ENCODE measurements at regions not wholly inside any gene's neighbourhood (a gene's known extent, or its start where the extent isn't known, plus 50 kb on each side); places are given as distances from the start of the nearest gene placed in this dataset.

DNA sequence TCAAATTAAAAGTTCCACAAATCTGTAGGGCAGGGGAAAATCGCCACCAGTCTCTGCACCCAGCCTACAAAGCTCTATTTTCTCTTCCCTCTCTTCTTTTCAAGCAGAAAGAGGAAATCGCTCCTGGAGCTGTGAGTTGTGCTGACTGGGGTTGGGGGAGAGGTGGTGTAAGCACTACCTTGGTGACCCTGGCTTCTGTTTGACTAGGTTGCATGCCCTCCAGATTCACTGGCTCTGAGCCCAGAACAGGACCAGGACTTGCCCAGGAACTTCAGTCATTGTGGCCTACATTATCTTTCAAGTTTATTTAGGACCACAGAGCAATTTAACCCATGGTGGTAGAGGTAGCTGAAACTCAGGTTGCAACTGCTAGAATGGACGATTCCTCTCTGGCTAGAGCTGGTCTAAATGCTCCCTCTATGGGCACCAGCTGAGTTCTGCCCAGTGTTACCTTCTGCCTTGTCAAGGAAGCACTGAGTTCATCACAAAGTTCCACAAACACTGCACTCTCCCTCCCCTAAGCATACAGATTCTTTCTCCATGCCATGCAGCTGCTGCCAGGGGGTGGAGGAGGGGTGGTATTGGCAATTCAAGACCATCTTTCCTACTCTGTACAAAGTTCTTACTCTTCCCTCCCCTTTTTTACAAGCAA, 122.0 kb upstream of the BMP5 start:
- no peak for DNase-seq (ENCODE audit: low read depth, low spot score)
- CTCF ChIA-PET: no interaction called here
- no peak overlapping the region for H3K27ac ChIP-seq (ENCODE audit: low read depth, low read length)
- TF ChIP-seq, protein P1, sequence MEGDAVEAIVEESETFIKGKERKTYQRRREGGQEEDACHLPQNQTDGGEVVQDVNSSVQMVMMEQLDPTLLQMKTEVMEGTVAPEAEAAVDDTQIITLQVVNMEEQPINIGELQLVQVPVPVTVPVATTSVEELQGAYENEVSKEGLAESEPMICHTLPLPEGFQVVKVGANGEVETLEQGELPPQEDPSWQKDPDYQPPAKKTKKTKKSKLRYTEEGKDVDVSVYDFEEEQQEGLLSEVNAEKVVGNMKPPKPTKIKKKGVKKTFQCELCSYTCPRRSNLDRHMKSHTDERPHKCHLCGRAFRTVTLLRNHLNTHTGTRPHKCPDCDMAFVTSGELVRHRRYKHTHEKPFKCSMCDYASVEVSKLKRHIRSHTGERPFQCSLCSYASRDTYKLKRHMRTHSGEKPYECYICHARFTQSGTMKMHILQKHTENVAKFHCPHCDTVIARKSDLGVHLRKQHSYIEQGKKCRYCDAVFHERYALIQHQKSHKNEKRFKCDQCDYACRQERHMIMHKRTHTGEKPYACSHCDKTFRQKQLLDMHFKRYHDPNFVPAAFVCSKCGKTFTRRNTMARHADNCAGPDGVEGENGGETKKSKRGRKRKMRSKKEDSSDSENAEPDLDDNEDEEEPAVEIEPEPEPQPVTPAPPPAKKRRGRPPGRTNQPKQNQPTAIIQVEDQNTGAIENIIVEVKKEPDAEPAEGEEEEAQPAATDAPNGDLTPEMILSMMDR (IDR thresholded peaks at IDR 0.05; ENCODE audit: low read depth, low read length): no peak
- POLR2A ChIA-PET: no interaction called here
- peaks cover 6% of the 10 kb centered on the region; the same call in 1 of the 2 replicates for H3K9me3 ChIP-seq (ENCODE audit: control insufficient read depth, insufficient read depth, low read length)
- H3K27me3 ChIP-seq (ENCODE audit: control insufficient read depth, insufficient read depth, low read length): no peaks in the 10 kb centered on the region
- no peak overlapping the region for H3K4me3 ChIP-seq (ENCODE audit: low read depth, low read length)

DNA sequence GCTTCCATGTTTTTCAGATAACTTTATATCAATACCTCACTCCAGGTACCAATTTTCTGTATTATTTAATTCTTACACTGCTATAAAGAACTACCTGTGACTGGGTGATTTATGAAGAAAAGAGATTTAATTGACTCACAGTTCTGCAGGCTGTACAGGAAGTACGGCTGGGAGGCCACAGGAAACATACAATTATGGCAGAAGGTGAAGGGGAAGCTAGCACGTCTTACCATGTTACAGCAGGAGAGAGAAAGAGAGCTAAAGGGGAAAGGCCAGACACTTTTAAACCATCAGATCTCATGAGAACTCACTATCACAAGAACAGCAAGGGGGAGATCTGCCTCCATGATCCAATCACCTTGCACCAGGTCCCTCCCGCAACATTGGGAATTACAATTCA, 119.1 kb upstream of the BMP5 start:
- DNase-seq (ENCODE audit: low read depth, low spot score): no peak
- Histone ChIP-seq H3K27ac (ENCODE audit: low read depth, low read length) (no peak overlapping the region), H3K9me3 (ENCODE audit: control insufficient read depth, insufficient read depth, low read length) (peaks cover 6% of the 10 kb centered on the region; the same call in 1 of the 2 replicates), H3K4me3 (ENCODE audit: low read depth, low read length) (no peak overlapping the region), H3K27me3 (ENCODE audit: control insufficient read depth, insufficient read depth, low read length) (no peaks in the 10 kb centered on the region)
- ChIA-PET POLR2A (no interaction called here), CTCF (no interaction called here)
- TF ChIP-seq, protein P1 (IDR thresholded peaks at IDR 0.05; ENCODE audit: low read depth, low read length): no peak

DNA sequence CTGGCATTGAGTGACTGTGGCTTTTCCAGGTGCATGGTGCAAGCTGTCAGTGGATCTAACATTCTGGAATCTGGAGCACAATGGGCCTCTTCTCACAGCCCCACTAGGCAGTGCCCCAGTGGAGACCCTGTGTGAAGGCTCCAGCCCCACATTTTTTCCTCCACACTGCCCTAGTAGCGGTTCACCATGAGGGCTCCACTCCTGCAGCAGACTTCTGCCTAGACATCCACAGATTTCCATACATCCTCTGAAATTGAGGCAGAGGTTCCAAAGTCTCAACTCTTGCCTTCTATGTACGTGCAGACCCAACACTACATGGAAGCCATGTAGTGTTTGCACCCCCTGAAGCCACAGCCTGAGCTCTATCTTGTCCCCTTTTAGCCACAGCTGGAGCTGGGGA, 118.0 kb upstream of the BMP5 start:
- H3K4me3 ChIP-seq (ENCODE audit: low read depth, low read length): no peak overlapping the region
- ChIA-PET CTCF (no interaction called here), POLR2A (no interaction called here)
- H3K9me3 ChIP-seq (ENCODE audit: control insufficient read depth, insufficient read depth, low read length): peaks cover 6% of the 10 kb centered on the region; the same call in 1 of the 2 replicates
- H3K27ac ChIP-seq (ENCODE audit: low read depth, low read length): no peak overlapping the region
- H3K27me3 ChIP-seq (ENCODE audit: control insufficient read depth, insufficient read depth, low read length): no peaks in the 10 kb centered on the region
- no peak for DNase-seq (ENCODE audit: low read depth, low spot score)
- TF ChIP-seq, protein P1 (IDR thresholded peaks at IDR 0.05; ENCODE audit: low read depth, low read length): no peak

DNA sequence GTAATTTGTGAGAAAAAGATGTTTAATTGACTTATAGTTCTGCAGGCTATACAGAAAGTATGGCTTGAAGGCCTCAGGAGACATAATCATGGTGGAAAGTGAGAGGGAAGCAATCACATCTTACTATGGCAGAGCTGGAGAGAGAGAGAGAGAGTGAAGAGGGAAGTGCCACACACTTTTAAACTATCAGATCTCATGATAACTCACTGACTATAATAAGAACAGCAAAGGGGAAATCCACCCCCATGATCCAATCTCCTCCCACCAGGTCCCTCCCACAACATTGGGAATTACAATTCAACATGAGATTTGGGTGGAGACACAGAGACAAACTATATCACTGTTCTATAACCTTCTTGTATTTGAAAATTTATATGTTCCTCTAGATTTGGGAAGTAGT, 117.2 kb upstream of the BMP5 start:
- Histone ChIP-seq H3K27ac (ENCODE audit: low read depth, low read length) (no peak overlapping the region), H3K9me3 (ENCODE audit: control insufficient read depth, insufficient read depth, low read length) (peaks cover 6% of the 10 kb centered on the region; the same call in 1 of the 2 replicates), H3K4me3 (ENCODE audit: low read depth, low read length) (no peak overlapping the region), H3K27me3 (ENCODE audit: control insufficient read depth, insufficient read depth, low read length) (no peaks in the 10 kb centered on the region)
- POLR2A ChIA-PET: no interaction called here
- no peak for DNase-seq (ENCODE audit: low read depth, low spot score)
- TF ChIP-seq, protein P1 (IDR thresholded peaks at IDR 0.05; ENCODE audit: low read depth, low read length): no peak
- CTCF ChIA-PET: no interaction called here

DNA sequence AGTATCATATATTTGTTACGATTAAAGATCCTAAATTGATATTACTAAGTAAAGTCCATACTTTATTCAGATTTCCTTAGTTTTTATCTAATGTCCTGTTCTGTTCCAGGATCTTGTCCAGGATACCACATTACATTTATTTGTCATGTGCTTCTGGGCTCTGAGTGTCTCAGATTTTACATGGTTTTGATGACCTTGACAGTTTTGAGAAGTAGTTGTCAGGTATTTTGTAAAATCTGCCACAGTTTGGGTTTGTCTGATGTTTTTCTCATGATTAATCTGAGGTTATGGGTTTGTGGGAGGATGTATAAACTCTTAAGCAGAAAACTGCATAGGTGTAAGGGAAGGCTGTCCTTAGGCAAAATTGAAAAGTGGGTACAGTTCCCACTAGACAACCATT, 109.9 kb upstream of the BMP5 start:
- ChIA-PET POLR2A (no interaction called here), CTCF (no interaction called here)
- Histone ChIP-seq H3K9me3 (ENCODE audit: control insufficient read depth, insufficient read depth, low read length) (no peaks in the 10 kb centered on the region), H3K27me3 (ENCODE audit: control insufficient read depth, insufficient read depth, low read length) (no peaks in the 10 kb centered on the region), H3K4me3 (ENCODE audit: low read depth, low read length) (no peak overlapping the region), H3K27ac (ENCODE audit: low read depth, low read length) (no peak overlapping the region)
- TF ChIP-seq, protein P1 (IDR thresholded peaks at IDR 0.05; ENCODE audit: low read depth, low read length): no peak
- DNase-seq (ENCODE audit: low read depth, low spot score): no peak

Data from AG04450 (cell line).